GM18505 (cell line): ENCODE measurements at regions not wholly inside any gene's neighbourhood (a gene's known extent, or its start where the extent isn't known, plus 50 kb on each side); places are given as distances from the start of the nearest gene placed in this dataset.
"Not testable (repeated sequence)": the region's sequence is repeated elsewhere in the genome, so short reads cannot be mapped to it uniquely, and the experiment has no call there.

ENCODE experiments used
- ATAC-seq: cut with Tn5 transposase; IDR thresholded peaks from one replicate; pipeline ENCODE4 v1.9.1; 2021; ENCODE audit not compliant: unreplicated experiment
- POLR2A ChIP-seq: IDR thresholded peaks from 4 replicates; pipeline ENCODE4 v1.6.1; 2011; ENCODE audit warnings: borderline replicate concordance; ENCODE audit not compliant: insufficient read depth, insufficient read length; ENCODE audit errors: extremely low read depth

DNA sequence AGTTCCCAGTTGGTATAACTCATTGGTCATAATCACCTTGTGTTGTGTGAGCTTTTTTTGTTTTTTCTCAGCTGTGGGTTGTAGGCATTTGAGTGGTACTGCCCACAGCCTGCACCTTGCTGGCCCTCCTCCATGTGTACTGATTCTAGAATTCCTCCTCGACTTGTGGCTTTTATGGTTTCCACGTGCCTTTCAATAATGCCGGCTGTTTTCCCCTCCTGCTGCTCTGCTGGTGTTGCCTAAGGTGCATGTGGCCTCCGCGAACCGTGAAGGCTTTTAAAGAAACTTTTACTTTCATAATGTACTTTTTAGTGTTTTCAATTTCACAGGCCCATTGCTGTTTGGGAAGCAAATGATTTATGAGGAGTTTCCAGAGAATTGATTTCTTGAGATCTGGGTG is 518.0 kb downstream of the REEP3 start:
- ATAC-seq, result peak; percentile 45
- TF ChIP-seq POLR2A, result no peak

GRCh38 chr10:64040781-64041180 is 519.6 kb downstream of the REEP3 start:
- ATAC-seq, result peak; percentile 8
- TF ChIP-seq POLR2A, result no peak

GRCh38 chr10:64041185-64041988 is 520.2 kb downstream of the REEP3 start:
- no peak for TF ChIP-seq POLR2A
- peak; percentile 89 for ATAC-seq

GRCh38 chr10:64041989-64042490 is 520.8 kb downstream of the REEP3 start:
- ATAC-seq, result no peak

GRCh38 chr10:64044098-64044497 is 522.9 kb downstream of the REEP3 start:
- ATAC-seq, result no peak
- TF ChIP-seq POLR2A, result no peak

More at GRCh38 chr10:64041989-64042490, 520.8 kb downstream of the REEP3 start:
- no peak for TF ChIP-seq POLR2A

GRCh38 chr10:64044957-64045632 is 523.9 kb downstream of the REEP3 start:
- ATAC-seq, result not testable (repeated sequence)

DNA sequence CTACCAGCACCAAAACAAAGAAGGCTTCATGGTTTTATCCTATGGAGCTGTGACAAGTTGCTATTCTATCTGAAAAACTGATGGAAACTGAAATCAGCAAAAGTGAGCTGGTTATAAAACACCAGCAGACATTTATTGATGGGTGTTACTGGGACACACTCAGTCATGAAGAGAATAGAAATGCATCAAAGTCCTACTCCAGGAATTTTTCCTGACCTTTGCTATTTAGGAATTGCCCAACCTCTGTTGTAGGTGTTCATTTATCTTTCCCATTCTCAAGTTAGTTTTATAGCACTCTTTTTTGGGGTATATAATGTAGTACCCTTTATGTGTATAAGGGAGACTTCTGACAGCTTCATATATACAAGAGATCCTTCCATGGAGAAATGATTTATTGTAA is 533.2 kb downstream of the REEP3 start:
- ATAC-seq, result no peak
- no peak for TF ChIP-seq POLR2A

- no peak for TF ChIP-seq POLR2A
Observed at GRCh38 chr10:64059884-64060283, 538.7 kb downstream of the REEP3 start.

GRCh38 chr10:64060389-64060788 is 539.2 kb downstream of the REEP3 start:
- no peak for ATAC-seq
- no peak for TF ChIP-seq POLR2A

More at GRCh38 chr10:64059884-64060283, 538.7 kb downstream of the REEP3 start:
- ATAC-seq, result no peak

GRCh38 chr10:64062793-64063192 is 541.6 kb downstream of the REEP3 start:
- no peak for TF ChIP-seq POLR2A
- ATAC-seq, result no peak

DNA sequence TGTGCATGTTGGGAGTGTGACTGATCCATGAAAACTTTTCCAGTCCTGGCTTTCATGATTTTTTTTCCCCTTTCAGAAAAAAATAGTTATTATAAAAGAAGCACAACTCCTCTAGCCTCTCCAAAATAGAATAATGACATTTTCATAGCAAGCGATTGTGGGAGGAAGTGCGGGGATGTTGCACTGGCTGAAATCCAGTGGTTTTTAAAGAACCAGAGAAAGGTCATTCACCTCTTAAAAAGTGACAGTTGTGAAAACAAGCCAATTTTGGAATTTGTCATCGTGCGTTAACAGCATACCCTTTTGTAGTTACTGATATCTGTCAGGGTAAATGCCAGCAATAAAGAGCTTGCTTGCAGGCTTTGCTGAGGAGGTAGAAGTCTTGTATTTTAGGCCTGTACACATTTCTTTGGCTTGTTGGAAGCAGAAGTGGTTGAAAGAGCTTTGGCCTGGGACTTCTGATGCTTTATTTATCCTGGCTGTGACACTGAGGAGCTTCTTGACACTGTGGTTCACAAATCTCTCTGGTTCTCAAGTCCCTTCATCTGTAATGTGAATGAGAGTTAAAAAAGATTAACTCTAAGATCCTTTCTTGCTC is 545.9 kb downstream of the REEP3 start:
- no peak for TF ChIP-seq POLR2A
- no peak for ATAC-seq

- no peak for ATAC-seq
- TF ChIP-seq POLR2A, result no peak
Observed at GRCh38 chr10:64067859-64068258, 546.7 kb downstream of the REEP3 start.

- no peak for TF ChIP-seq POLR2A
- ATAC-seq, result no peak
Observed at GRCh38 chr10:64070241-64070640, 549.0 kb downstream of the REEP3 start.
